ENCODE measurements at regions not wholly inside any gene's neighbourhood (a gene's known extent, or its start where the extent isn't known, plus 50 kb on each side); places are given as distances from the start of the nearest gene placed in this dataset.

GRCh38 chr5:162882629-162883028 is 554.8 kb upstream of the CCNG1 start:
- TF ChIP-seq, protein P1, sequence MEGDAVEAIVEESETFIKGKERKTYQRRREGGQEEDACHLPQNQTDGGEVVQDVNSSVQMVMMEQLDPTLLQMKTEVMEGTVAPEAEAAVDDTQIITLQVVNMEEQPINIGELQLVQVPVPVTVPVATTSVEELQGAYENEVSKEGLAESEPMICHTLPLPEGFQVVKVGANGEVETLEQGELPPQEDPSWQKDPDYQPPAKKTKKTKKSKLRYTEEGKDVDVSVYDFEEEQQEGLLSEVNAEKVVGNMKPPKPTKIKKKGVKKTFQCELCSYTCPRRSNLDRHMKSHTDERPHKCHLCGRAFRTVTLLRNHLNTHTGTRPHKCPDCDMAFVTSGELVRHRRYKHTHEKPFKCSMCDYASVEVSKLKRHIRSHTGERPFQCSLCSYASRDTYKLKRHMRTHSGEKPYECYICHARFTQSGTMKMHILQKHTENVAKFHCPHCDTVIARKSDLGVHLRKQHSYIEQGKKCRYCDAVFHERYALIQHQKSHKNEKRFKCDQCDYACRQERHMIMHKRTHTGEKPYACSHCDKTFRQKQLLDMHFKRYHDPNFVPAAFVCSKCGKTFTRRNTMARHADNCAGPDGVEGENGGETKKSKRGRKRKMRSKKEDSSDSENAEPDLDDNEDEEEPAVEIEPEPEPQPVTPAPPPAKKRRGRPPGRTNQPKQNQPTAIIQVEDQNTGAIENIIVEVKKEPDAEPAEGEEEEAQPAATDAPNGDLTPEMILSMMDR (IDR thresholded peaks at IDR 0.05): no peak
- TF ChIP-seq POLR2A (IDR thresholded peaks at IDR 0.05): no peak
